ENCODE measurements at regions not wholly inside any gene's neighbourhood (a gene's known extent, or its start where the extent isn't known, plus 50 kb on each side); places are given as distances from the start of the nearest gene placed in this dataset.

- TF ChIP-seq GATA2 (IDR thresholded peaks at IDR 0.05; ENCODE audit: low read depth, low read length) = no peak
- no peak for TF ChIP-seq GATA3 (IDR thresholded peaks at IDR 0.05; ENCODE audit: low read depth, low read length)
Measured at GRCh38 chr20:11101696-11102095, 427.9 kb upstream of the JAG1 start.

All from SH-SY5Y (cell line).